ENCODE measurements at regions not wholly inside any gene's neighbourhood (a gene's known extent, or its start where the extent isn't known, plus 50 kb on each side); places are given as distances from the start of the nearest gene placed in this dataset.

- H3K9ac ChIP-seq (ENCODE audit: low read depth in 1 of 2, low read length in 2 of 2), result no peak overlapping the region
- peaks cover 0 to 3% of the 10 kb centered on the region in 2 donors for H3K27me3 ChIP-seq (ENCODE audit: control insufficient read depth in 2 of 2, insufficient read depth in 2 of 2, low read length in 2 of 2)
- no peaks in the 10 kb centered on the region for H3K4me1 ChIP-seq (ENCODE audit: control insufficient read depth in 2 of 2, insufficient read depth in 2 of 2, low read length in 2 of 2)
- no peak overlapping the region for H3K4me3 ChIP-seq (ENCODE audit: low read length in 2 of 2)
- H3K36me3 ChIP-seq (ENCODE audit: control insufficient read depth in 2 of 2, insufficient read depth in 2 of 2, low read length in 2 of 2), result no peaks in the 10 kb centered on the region
- no peak overlapping the region for H3K27ac ChIP-seq (ENCODE audit: low read depth in 2 of 2, low read length in 2 of 2)
- H3K9me3 ChIP-seq (ENCODE audit: control insufficient read depth in 2 of 2, low read length in 2 of 2), result no peaks in the 10 kb centered on the region
Measured at GRCh38 chr7:43791-44540, 148.4 kb upstream of the FAM20C start.

GRCh38 chr7:44541-44896 is 147.9 kb upstream of the FAM20C start:
- Histone ChIP-seq H3K9ac (ENCODE audit: low read depth in 1 of 2, low read length in 2 of 2) (no peak overlapping the region), H3K9me3 (ENCODE audit: control insufficient read depth in 2 of 2, low read length in 2 of 2) (no peaks in the 10 kb centered on the region), H3K36me3 (ENCODE audit: control insufficient read depth in 2 of 2, insufficient read depth in 2 of 2, low read length in 2 of 2) (no peaks in the 10 kb centered on the region), H3K4me3 (ENCODE audit: low read length in 2 of 2) (no peak overlapping the region), H3K4me1 (ENCODE audit: control insufficient read depth in 2 of 2, insufficient read depth in 2 of 2, low read length in 2 of 2) (no peaks in the 10 kb centered on the region), H3K27me3 (ENCODE audit: control insufficient read depth in 2 of 2, insufficient read depth in 2 of 2, low read length in 2 of 2) (peaks cover 0 to 3% of the 10 kb centered on the region in 2 donors), H3K27ac (ENCODE audit: low read depth in 2 of 2, low read length in 2 of 2) (no peak overlapping the region)

GRCh38 chr7:45106-46090 is 147.0 kb upstream of the FAM20C start:
- Histone ChIP-seq H3K36me3 (ENCODE audit: control insufficient read depth in 2 of 2, insufficient read depth in 2 of 2, low read length in 2 of 2) (no peaks in the 10 kb centered on the region), H3K9me3 (ENCODE audit: control insufficient read depth in 2 of 2, low read length in 2 of 2) (no peaks in the 10 kb centered on the region), H3K4me3 (ENCODE audit: low read length in 2 of 2) (no peak overlapping the region), H3K4me1 (ENCODE audit: control insufficient read depth in 2 of 2, insufficient read depth in 2 of 2, low read length in 2 of 2) (no peaks in the 10 kb centered on the region), H3K27ac (ENCODE audit: low read depth in 2 of 2, low read length in 2 of 2) (no peak overlapping the region), H3K9ac (ENCODE audit: low read depth in 1 of 2, low read length in 2 of 2) (no peak overlapping the region), H3K27me3 (ENCODE audit: control insufficient read depth in 2 of 2, insufficient read depth in 2 of 2, low read length in 2 of 2) (peaks cover 0 to 3% of the 10 kb centered on the region in 2 donors)

GRCh38 chr7:46123-46829 is 146.1 kb upstream of the FAM20C start:
- H3K4me1 ChIP-seq (ENCODE audit: control insufficient read depth in 2 of 2, insufficient read depth in 2 of 2, low read length in 2 of 2), result no peaks in the 10 kb centered on the region
- H3K27ac ChIP-seq (ENCODE audit: low read depth in 2 of 2, low read length in 2 of 2), result no peak overlapping the region
- H3K27me3 ChIP-seq (ENCODE audit: control insufficient read depth in 2 of 2, insufficient read depth in 2 of 2, low read length in 2 of 2), result peaks cover 0 to 3% of the 10 kb centered on the region in 2 donors
- no peaks in the 10 kb centered on the region for H3K9me3 ChIP-seq (ENCODE audit: control insufficient read depth in 2 of 2, low read length in 2 of 2)
- no peak overlapping the region for H3K9ac ChIP-seq (ENCODE audit: low read depth in 1 of 2, low read length in 2 of 2)
- H3K4me3 ChIP-seq (ENCODE audit: low read length in 2 of 2), result no peak overlapping the region
- H3K36me3 ChIP-seq (ENCODE audit: control insufficient read depth in 2 of 2, insufficient read depth in 2 of 2, low read length in 2 of 2), result no peaks in the 10 kb centered on the region

GRCh38 chr7:46830-47140 is 145.6 kb upstream of the FAM20C start:
- Histone ChIP-seq H3K9me3 (ENCODE audit: control insufficient read depth in 2 of 2, low read length in 2 of 2) (no peaks in the 10 kb centered on the region), H3K9ac (ENCODE audit: low read depth in 1 of 2, low read length in 2 of 2) (no peak overlapping the region), H3K36me3 (ENCODE audit: control insufficient read depth in 2 of 2, insufficient read depth in 2 of 2, low read length in 2 of 2) (no peaks in the 10 kb centered on the region), H3K27ac (ENCODE audit: low read depth in 2 of 2, low read length in 2 of 2) (no peak overlapping the region), H3K4me3 (ENCODE audit: low read length in 2 of 2) (no peak overlapping the region), H3K4me1 (ENCODE audit: control insufficient read depth in 2 of 2, insufficient read depth in 2 of 2, low read length in 2 of 2) (no peaks in the 10 kb centered on the region), H3K27me3 (ENCODE audit: control insufficient read depth in 2 of 2, insufficient read depth in 2 of 2, low read length in 2 of 2) (peaks cover 0 to 3% of the 10 kb centered on the region in 2 donors)

- Histone ChIP-seq H3K27ac (ENCODE audit: low read depth in 2 of 2, low read length in 2 of 2) (no peak overlapping the region), H3K4me1 (ENCODE audit: control insufficient read depth in 2 of 2, insufficient read depth in 2 of 2, low read length in 2 of 2) (no peaks in the 10 kb centered on the region), H3K9me3 (ENCODE audit: control insufficient read depth in 2 of 2, low read length in 2 of 2) (no peaks in the 10 kb centered on the region), H3K36me3 (ENCODE audit: control insufficient read depth in 2 of 2, insufficient read depth in 2 of 2, low read length in 2 of 2) (no peaks in the 10 kb centered on the region), H3K4me3 (ENCODE audit: low read length in 2 of 2) (no peak overlapping the region), H3K9ac (ENCODE audit: low read depth in 1 of 2, low read length in 2 of 2) (no peak overlapping the region), H3K27me3 (ENCODE audit: control insufficient read depth in 2 of 2, insufficient read depth in 2 of 2, low read length in 2 of 2) (peaks cover 0 to 3% of the 10 kb centered on the region in 2 donors)
Measured at GRCh38 chr7:51456-52068, 140.8 kb upstream of the FAM20C start.

- H3K9ac ChIP-seq (ENCODE audit: low read depth in 1 of 2, low read length in 2 of 2), result no peak overlapping the region
- no peak overlapping the region for H3K4me3 ChIP-seq (ENCODE audit: low read length in 2 of 2)
- H3K27ac ChIP-seq (ENCODE audit: low read depth in 2 of 2, low read length in 2 of 2), result no peak overlapping the region
- no peaks in the 10 kb centered on the region for H3K4me1 ChIP-seq (ENCODE audit: control insufficient read depth in 2 of 2, insufficient read depth in 2 of 2, low read length in 2 of 2)
- no peaks in the 10 kb centered on the region for H3K9me3 ChIP-seq (ENCODE audit: control insufficient read depth in 2 of 2, low read length in 2 of 2)
- no peaks in the 10 kb centered on the region for H3K36me3 ChIP-seq (ENCODE audit: control insufficient read depth in 2 of 2, insufficient read depth in 2 of 2, low read length in 2 of 2)
- no peaks in the 10 kb centered on the region for H3K27me3 ChIP-seq (ENCODE audit: control insufficient read depth in 2 of 2, insufficient read depth in 2 of 2, low read length in 2 of 2)
Measured at GRCh38 chr7:52100-52499, 140.3 kb upstream of the FAM20C start.

- no peaks in the 10 kb centered on the region for H3K4me1 ChIP-seq (ENCODE audit: control insufficient read depth in 2 of 2, insufficient read depth in 2 of 2, low read length in 2 of 2)
- no peaks in the 10 kb centered on the region for H3K9me3 ChIP-seq (ENCODE audit: control insufficient read depth in 2 of 2, low read length in 2 of 2)
- H3K36me3 ChIP-seq (ENCODE audit: control insufficient read depth in 2 of 2, insufficient read depth in 2 of 2, low read length in 2 of 2), result no peaks in the 10 kb centered on the region
- H3K27me3 ChIP-seq (ENCODE audit: control insufficient read depth in 2 of 2, insufficient read depth in 2 of 2, low read length in 2 of 2), result no peaks in the 10 kb centered on the region
- no peak overlapping the region for H3K27ac ChIP-seq (ENCODE audit: low read depth in 2 of 2, low read length in 2 of 2)
- no peak overlapping the region for H3K9ac ChIP-seq (ENCODE audit: low read depth in 1 of 2, low read length in 2 of 2)
- no peak overlapping the region for H3K4me3 ChIP-seq (ENCODE audit: low read length in 2 of 2)
Measured at GRCh38 chr7:53531-53930, 138.8 kb upstream of the FAM20C start.

- Histone ChIP-seq H3K9ac (ENCODE audit: low read depth in 1 of 2, low read length in 2 of 2) (no peak overlapping the region), H3K27me3 (ENCODE audit: control insufficient read depth in 2 of 2, insufficient read depth in 2 of 2, low read length in 2 of 2) (no peaks in the 10 kb centered on the region), H3K36me3 (ENCODE audit: control insufficient read depth in 2 of 2, insufficient read depth in 2 of 2, low read length in 2 of 2) (no peaks in the 10 kb centered on the region), H3K9me3 (ENCODE audit: control insufficient read depth in 2 of 2, low read length in 2 of 2) (no peaks in the 10 kb centered on the region), H3K4me3 (ENCODE audit: low read length in 2 of 2) (no peak overlapping the region), H3K4me1 (ENCODE audit: control insufficient read depth in 2 of 2, insufficient read depth in 2 of 2, low read length in 2 of 2) (no peaks in the 10 kb centered on the region), H3K27ac (ENCODE audit: low read depth in 2 of 2, low read length in 2 of 2) (no peak overlapping the region)
Measured at GRCh38 chr7:54615-55014, 137.8 kb upstream of the FAM20C start.
